GM19239 (cell line): ENCODE measurements at regions not wholly inside any gene's neighbourhood (a gene's known extent, or its start where the extent isn't known, plus 50 kb on each side); places are given as distances from the start of the nearest gene placed in this dataset.

Experiments used
- DNase-seq: peaks from one replicate; pipeline ENCODE4 v3.0.0; 2011; ENCODE audit warnings: low spot score; ENCODE audit not compliant: insufficient read length
- FAIRE-seq: peaks from 2 replicates; lab custom pipeline; 2011; peaks lifted over from hg19 to GRCh38; lab: Jason Lieb, UNC

DNA sequence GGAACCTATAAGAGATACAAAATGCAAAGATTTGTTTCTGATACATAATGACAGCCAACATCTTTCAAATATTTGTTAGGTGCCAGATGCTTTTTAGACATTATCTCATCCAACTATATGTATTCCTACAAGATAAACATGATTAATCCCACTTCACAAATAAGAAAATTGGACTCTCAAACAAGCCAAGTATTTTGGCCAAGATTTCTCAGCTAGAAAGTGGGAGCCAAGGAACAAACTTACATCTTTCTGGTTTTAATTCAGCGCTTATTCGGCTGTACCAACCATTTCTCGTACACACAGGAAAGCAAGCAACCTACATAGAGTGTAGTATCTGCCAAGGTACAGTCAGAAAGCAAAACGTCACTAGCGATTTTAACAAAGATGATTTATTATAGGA is 85.7 kb upstream of the SERP2 start:
- FAIRE-seq (no peak), DNase-seq (no peak)

DNA sequence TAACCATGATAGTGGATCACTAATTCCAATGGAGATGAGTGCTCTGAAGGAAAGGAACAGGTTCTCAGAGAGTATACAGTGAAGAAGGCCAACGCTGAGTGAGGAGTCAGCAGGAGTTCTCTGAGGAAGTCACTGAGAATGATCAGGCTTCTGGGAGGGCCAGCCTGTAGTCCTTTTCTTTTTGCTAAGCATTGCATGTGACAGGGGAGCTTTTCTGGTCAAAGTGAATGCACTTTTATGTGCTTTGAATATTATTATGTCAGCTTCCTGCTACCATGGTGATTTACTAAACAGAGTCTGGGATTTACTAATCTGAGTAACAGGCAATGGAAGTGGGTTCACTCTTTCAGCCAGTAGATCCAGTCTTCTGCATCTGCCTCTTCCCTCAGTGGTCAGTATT is 81.1 kb upstream of the SERP2 start:
- no peak for FAIRE-seq
- DNase-seq = no peak

DNA sequence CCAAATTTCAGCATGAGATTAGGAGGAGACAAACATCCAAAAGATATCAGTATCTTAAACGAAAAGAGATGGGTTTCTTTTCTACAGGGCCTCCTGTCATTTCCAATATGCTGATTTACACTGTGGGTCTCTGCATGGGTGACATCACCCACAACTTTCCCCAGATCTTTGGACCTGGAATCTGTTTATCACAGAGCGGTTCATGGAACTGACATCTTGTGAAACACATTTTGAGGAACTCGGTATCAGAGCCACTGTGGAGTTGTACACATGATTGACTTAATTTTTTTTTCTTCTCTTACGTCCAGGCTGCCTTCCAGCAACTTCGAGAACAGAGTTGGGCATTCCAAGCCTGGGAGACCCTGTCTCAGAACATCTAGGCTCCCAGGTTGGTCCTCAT is 80.2 kb upstream of the SERP2 start:
- no peak for FAIRE-seq
- DNase-seq = no peak

DNA sequence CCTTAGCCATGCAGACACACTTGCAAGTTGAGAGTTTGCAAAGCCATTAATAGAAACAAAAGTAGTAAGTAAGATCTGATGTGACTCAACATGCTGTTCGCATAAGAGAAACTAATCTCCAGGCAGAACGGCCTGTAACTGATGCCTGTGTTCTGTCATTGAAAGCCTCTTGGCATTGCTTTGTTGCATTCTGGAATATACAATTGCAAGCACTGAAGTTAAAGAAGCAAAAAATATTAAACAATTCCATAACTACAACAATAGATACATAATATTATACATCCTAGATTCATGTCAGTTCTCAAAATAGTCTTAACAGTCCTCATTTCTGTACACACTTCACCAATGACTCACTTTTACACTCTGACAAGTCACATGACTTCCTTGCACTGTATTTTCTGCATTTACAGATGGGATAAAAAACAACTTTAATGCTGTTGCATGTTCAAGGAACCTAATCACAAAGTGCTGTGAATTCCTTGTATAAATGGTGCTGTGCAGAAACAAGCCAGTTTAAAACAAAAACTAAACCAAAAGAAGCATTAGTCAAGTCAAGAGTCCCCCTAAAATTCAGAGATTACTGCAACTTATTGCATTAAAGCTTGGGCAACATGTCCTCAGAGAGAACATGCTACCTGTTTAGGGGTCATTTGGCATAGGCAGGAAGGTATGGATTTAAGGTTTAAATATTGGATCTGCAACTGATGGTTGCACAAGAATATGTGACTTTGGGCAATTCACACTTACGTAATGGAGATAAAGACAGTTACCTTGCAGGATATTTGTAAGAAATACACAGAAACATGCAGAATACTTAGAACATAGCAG is 79.5 kb upstream of the SERP2 start:
- DNase-seq (no peak), FAIRE-seq (no peak)

DNA sequence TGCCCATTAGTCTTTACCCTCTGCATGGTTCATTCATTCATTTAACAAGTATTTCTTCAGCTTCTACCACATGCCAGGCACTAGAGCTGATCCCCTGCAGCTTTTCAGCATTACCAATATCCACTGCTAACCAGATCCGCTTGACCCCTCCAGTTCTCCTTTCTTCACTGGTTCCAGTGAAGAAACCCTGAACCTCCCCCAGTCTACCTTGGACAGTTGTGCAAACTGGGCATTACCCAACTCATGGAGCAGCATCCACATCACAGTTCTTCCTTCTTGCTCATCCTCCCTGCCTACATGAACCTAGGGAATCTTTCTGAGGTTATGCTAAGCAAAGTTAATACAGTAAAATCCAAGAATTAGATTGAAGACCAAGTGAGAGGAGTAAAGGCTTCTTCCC is 78.7 kb upstream of the SERP2 start:
- FAIRE-seq = no peak
- DNase-seq = no peak

DNA sequence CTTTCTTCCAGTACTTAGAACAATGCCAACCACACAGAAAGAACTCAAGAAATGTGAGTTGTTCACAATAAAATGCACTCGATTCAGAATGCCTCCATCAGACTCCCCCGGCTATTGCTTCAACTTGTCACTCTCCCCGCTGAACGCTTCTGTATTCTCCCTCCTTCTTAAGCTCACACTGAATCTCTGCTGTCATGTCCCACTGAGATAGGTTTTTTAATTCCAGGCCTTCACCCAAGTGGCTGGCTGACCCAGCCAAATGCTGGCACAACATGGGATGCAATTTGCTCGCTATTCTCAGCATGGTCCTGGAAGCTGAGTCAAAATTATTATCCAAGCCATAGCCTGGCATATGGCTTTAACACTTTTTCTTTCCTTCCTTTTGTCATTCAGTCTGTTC is 76.8 kb upstream of the SERP2 start:
- DNase-seq (no peak), FAIRE-seq (no peak)

DNA sequence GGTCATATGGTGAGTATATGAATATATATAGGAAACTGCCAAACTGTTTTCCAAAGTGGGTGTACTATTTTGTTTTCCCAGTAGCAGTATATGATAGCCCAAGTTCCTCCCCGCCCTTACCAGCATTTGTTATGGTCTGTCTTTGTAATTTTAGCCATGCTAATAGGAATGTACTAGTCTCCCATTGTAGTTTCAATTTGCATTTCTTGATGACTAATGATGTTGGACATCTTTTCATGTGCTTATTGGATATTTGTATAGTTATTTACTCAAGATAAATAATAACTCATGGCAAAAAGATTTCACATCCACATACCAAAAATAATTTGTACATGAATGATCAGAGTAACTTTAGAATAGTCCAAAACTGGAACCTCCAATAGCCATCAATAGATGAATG is 75.3 kb upstream of the SERP2 start:
- FAIRE-seq = no peak
- no peak for DNase-seq

DNA sequence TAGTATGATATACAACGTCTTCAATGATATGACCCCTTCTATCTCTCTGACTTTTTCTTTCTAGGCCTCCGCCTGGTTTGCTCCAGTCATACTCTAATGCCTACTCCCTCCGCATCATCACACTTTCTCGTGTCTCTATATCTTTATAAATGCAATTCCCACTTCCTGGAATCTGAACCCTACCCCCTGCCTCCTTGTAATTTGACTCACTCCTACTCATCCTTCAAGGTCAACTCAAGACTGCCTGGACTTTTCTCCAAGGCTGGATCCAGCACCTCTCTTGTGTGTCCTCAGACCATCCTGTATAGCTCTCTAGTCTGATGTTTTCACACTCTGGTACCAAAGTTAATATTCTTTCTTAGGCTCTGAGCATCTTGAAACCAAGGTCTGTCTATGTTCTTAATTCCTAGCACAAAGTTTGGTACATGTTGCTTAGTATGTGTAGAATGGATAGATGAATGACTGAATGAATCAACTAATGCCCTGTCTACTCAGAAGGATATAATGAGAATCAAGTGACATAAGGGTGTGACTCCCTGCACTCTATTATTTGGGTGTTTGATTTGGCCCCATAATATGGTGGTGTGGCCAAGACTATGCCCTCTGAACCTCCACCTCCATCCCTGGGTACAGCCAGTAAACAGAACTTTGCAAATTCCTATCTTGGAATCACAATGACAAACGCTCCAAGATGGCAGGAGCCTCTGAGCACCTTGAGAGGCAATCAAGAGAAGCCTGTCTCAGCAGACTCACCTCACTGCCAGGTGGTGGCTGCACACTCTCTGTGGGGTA is 74.3 kb upstream of the SERP2 start:
- FAIRE-seq (no peak), DNase-seq (no peak)

DNA sequence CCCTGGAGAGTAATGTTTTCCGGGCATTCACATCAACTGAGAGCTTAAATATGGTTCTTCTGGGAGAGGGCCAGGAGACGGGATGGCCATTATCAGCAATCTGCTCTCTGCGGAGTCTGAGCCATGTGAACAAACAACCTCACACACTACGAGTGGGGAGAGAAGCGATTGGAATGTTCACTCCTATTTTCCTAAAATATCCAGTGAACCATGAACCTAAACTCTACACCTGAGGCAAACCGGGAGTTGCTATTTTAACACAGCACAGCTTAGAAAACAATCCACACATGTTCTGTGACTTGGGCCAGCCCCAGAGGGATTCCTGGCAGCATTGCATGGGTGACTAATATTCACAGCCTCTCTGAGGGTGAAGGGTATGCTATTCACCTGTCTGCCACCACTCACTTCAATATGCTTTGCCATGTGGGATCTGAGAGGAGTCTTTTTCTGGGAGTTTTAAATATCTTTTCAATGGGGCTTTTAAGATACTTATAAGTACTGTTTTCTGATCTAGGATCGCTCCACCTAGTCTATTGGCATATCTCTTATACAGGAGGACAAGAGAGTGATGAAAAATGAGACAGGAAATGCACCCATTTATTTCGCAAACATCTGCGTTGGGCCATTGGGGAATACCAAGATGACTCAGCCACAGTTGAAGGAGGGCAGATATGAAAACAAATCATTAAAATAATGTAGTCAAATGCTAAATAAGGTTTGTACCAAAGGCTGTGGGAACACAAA is 72.6 kb upstream of the SERP2 start:
- peak; percentile 7 for DNase-seq
- FAIRE-seq = no peak

DNA sequence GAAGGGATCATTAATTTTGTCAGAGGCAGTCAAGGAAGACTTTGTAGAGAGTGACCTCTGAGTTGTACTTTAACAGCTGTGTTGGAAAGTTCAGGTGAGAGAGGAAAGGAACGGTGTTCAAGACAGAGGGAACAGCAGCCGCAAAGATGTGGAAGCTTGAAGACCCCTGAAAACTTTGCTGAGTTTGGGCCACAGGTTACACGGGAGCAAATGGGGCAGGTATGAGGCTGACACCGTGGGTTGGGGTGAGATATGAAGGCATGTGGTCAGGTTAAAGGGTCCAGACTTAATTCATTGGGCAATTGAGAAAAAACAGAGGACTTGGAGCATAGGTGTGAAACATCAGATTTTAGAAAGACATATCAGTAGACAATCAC is 72.0 kb upstream of the SERP2 start:
- no peak for FAIRE-seq

DNA sequence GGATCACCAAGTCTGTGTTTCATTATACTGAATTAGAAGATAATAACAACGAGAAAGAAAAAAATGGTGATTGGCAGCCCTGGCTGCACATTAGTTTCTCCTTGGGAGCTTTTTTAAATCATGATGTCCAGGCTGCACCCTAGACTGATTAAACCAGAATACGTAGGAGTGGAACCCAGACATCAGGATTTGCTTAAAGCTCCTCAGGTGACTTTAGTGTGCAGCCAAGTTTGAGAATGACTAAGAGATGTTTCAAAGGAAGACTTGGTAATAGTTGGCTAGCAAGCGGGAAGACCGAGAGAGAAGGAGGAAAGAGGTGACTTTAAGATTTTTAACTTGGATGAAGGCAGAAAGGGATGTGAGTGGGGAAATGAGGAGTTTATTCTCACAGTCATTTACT is 71.4 kb upstream of the SERP2 start:
- no peak for DNase-seq
- no peak for FAIRE-seq

More for the DNA sequence above, 72.0 kb upstream of the SERP2 start:
- no peak for DNase-seq

DNA sequence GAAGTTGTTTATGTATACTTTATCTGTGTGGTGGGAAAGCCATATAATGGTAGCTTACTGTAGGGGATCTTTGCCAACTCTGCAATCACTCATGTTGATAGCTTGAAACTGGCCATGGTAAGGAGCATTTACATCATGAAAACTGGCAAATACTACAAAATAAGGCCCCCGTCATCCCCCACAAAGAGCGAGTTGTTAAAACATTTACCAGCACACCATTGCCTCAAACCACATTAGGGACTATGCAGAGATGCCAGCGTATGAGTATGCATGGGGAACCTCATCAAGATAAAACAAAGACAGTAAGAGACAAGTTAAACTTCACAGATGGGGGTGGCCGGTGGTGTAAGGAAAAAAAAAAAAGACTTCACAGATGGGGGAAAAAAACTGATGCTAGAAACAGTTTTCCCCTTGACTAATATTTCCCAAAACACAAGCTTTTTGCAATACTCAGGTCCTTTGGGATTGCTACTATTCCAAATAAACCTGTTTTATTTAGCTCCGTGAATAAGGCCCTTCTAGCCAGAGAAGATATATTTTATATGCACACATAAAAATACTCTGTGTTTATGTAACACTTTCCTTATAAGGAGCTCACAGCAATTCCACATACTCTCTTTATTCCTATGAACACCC is 70.6 kb upstream of the SERP2 start:
- no peak for DNase-seq
- FAIRE-seq = no peak

DNA sequence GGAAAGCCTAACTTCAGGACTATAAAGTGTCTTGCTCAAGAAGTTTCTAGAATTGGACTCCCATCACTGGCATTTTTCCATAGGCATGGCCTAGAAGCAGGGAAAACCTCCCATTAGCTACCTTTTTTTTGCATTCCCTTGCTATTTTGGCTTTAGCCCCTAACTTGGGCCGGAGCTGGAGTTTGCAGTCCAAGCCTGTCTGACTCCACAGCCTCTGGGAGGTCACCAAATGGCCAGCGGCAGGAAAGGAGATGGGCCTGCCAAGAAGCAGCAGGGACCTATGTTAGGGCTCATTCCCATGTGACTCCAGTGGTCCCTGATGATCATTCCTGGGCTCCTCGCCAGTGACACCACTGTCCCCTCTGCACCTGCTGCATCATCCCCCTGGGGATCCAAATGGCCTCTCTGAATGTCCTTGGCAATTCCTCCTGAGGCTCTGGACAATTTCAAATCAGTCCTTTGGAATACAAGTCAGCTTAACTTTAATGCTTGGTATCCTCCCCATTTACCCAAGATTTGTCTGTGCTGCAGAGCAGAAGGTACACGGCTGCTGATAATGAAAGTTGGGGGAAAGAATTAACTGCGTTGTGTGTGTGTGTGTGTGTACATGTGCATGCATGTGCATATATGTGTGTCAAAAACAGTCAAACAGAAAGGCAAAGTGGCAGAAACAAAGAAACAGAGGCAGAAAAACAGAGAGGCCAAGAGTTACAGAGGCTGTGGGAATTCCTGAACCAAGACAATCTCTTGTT is 69.8 kb upstream of the SERP2 start:
- no peak for DNase-seq
- FAIRE-seq = no peak

DNA sequence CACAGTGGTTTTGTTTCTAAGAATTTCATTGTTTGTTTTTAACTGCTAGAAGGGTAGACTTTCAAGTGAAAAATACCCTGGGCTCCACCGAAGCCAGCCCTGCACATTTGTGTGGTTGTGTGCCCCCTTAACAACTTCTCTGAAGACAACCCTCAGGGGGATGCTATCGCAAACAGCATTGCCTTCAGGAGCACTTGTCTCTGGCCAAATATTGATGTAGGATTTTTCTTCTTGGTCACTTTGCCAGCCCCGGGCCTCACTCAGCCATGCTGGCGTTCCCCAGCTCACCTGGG is 69.2 kb upstream of the SERP2 start:
- FAIRE-seq (no peak), DNase-seq (no peak)

DNA sequence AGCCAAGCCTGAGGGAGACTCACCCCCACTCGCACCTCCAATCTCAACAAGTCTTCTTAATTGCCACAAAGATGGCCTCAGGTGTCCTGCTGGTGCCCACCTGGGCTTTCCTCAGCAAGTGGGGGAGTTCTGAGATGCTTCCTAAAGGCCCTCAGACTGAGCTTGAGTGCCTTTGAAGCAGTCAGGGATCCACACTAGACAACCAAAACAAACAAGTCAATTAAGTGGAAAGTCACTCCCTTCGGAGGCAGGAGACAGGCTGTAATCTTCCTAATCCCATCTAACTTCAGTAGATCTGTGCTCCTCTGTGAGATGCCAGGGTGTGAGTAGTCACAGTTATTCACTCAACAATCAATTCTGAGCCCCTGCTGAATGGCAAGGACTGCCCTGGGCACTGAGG is 68.3 kb upstream of the SERP2 start:
- no peak for FAIRE-seq
- no peak for DNase-seq

DNA sequence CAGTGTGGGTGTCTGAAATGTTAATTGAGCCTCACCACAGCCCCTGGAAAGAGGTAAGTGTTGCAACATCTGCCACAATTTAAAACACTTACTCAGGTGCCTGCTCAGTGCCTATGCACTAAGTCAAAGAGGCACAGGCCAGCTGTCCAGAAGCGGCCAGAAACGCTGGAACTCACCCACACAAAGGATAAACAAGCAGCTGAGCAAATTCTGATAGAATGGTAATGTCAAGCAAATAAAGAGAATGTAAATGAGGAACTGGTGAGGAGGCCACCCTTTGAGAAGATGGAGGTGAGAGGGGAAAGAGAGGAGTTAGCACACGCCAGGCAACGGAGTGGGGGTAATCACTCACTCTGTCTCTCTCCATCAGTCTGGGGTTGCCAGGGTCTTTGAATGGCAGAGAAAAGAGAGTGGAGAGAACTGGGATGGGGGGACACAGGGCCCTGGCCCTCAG is 67.7 kb upstream of the SERP2 start:
- no peak for DNase-seq
- FAIRE-seq = no peak

DNA sequence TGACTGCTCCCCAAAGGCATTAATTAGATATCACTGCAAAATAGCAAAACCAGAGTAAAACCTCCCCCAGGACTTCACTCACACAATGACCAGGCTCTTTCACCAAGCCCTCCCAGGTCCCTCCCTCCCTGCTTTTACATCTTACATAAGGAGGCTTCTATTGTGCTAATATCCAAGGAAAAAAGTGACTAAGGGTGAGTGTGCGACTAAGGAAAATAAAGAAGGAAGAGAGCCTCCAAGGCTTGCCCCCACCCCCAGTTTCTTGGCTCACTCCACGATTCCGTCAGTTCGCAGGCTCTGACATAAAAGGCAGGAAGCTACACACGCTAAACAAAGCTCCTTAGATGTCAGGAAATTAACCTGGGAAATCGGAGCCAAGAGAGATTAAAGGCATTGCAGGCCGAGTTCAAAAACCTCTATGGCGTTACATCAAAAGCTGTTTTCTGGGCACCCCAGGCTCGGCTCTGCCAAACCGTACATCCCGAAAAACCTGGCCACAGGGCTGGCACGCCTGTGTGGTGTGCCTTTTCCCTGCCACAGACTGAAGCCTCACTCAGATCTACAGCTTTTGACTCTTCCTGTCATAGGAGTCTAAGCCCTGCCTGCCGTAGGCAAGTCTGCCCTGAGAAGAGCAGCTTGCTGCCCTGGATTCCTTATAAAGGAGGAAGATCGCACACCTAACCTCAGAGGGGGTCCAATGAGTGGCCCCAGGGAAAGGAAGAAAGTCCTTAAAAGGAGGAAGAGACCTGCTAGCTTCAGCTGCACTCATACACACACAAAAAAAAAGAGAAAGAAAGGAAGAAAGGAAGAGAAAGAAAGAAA is 67.0 kb upstream of the SERP2 start:
- FAIRE-seq = no peak
- DNase-seq = no peak

DNA sequence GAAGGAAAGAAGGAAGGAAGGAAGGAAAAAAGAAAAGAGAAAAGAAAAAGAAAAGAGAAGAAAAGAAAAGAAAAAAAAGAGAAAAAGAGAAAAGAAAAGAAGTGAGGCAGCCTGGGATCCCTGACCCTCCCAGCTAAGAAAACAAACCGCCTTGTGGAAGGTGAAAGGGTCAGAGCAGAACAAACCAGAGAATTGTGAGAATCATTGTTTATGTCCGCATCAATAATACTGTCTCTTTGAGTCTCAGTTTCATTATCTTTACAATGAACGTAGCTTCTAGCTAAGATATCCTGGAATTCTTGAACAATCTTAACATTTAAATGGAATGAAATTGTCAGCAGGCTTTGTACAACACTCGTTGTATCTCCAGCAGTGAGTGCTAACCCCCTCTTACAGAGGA is 66.4 kb upstream of the SERP2 start:
- DNase-seq (no peak), FAIRE-seq (no peak)

DNA sequence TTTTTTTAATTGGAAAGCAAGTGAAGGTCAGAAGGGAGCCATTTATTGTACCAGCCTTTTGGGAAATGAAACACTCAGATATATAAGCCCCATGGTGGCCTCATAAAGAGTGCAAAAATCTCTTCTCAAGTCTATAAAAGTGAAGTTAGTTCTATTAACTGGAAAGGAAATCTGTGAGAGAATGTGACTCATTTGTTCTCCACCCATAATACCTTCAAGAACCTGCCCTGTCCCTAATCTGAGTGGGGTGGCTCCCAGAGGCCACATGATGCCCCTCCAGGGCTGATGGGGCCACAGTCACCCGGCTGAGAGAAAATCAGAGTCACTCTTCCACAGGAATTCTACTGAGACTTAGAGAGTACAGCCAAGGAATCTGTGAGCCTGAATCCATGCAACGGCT is 65.8 kb upstream of the SERP2 start:
- no peak for FAIRE-seq
- no peak for DNase-seq
